ENCODE measurements at regions not wholly inside any gene's neighbourhood (a gene's known extent, or its start where the extent isn't known, plus 50 kb on each side); places are given as distances from the start of the nearest gene placed in this dataset.

DNA sequence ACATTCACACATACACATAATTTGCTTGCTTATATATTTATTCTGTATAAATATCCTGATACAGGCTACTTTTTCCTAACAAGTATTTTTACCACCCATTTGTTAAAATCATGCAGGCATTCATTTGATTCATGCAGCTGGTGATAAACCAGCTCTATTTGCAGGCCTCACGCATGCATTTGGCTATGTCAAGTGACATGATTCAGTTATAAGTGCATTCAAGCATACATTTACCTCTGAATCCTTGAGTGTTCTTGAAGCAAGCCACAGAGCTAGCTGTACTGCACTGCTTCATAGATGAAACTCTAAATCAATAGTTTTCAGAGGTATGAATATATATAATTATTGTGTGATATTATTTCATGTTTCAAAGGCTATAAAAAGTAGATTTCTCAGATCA lies 544.0 kb upstream of the AGA start:
- in situ Hi-C loops (cut with HindIII; ENCODE audit: extremely low pct_ligation_motif_present, low pct_unique_long_range_greater_than_20kb) (no loop called here), intact Hi-C loops (cut with micrococcal nuclease; ENCODE audit: unreplicated experiment) (no loop called here)
- DNase-seq (ENCODE audit: low spot score) (no peak), FAIRE-seq (no peak), ATAC-seq (no peak)
- TF ChIP-seq PHF8 (CRISPR knock-in tag; IDR thresholded peaks at IDR 0.05), result no peak
- TF ChIP-seq RFX1 (IDR thresholded peaks at IDR 0.05), result no peak
- TF ChIP-seq HOXA7 (CRISPR knock-in tag; IDR thresholded peaks at IDR 0.05), result no peak
- TF ChIP-seq, protein P1, sequence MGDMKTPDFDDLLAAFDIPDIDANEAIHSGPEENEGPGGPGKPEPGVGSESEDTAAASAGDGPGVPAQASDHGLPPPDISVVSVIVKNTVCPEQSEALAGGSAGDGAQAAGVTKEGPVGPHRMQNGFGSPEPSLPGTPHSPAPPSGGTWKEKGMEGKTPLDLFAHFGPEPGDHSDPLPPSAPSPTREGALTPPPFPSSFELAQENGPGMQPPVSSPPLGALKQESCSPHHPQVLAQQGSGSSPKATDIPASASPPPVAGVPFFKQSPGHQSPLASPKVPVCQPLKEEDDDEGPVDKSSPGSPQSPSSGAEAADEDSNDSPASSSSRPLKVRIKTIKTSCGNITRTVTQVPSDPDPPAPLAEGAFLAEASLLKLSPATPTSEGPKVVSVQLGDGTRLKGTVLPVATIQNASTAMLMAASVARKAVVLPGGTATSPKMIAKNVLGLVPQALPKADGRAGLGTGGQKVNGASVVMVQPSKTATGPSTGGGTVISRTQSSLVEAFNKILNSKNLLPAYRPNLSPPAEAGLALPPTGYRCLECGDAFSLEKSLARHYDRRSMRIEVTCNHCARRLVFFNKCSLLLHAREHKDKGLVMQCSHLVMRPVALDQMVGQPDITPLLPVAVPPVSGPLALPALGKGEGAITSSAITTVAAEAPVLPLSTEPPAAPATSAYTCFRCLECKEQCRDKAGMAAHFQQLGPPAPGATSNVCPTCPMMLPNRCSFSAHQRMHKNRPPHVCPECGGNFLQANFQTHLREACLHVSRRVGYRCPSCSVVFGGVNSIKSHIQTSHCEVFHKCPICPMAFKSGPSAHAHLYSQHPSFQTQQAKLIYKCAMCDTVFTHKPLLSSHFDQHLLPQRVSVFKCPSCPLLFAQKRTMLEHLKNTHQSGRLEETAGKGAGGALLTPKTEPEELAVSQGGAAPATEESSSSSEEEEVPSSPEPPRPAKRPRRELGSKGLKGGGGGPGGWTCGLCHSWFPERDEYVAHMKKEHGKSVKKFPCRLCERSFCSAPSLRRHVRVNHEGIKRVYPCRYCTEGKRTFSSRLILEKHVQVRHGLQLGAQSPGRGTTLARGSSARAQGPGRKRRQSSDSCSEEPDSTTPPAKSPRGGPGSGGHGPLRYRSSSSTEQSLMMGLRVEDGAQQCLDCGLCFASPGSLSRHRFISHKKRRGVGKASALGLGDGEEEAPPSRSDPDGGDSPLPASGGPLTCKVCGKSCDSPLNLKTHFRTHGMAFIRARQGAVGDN (CRISPR knock-in tag; IDR thresholded peaks at IDR 0.05), result no peak
- TF ChIP-seq, protein P2, sequence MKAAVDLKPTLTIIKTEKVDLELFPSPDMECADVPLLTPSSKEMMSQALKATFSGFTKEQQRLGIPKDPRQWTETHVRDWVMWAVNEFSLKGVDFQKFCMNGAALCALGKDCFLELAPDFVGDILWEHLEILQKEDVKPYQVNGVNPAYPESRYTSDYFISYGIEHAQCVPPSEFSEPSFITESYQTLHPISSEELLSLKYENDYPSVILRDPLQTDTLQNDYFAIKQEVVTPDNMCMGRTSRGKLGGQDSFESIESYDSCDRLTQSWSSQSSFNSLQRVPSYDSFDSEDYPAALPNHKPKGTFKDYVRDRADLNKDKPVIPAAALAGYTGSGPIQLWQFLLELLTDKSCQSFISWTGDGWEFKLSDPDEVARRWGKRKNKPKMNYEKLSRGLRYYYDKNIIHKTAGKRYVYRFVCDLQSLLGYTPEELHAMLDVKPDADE (CRISPR knock-in tag; IDR thresholded peaks at IDR 0.05), result no peak
- no peak for TF ChIP-seq PCBP1 (IDR thresholded peaks at IDR 0.05; ENCODE audit: borderline replicate concordance, low read depth, low read length)
- TF ChIP-seq KLF16 (CRISPR knock-in tag; IDR thresholded peaks at IDR 0.05), result no peak
- no peak for TF ChIP-seq ZNF75D (CRISPR knock-in tag; IDR thresholded peaks at IDR 0.05; ENCODE audit: borderline replicate concordance)
- no peak for TF ChIP-seq TOE1 (CRISPR knock-in tag; IDR thresholded peaks at IDR 0.05)
- no peak for TF ChIP-seq MED1 (CRISPR knock-in tag; IDR thresholded peaks at IDR 0.05)
- TF ChIP-seq NCOA5 (CRISPR knock-in tag; IDR thresholded peaks at IDR 0.05), result no peak
- no peak for TF ChIP-seq ZNF788 (CRISPR knock-in tag; IDR thresholded peaks at IDR 0.05; ENCODE audit: borderline replicate concordance)
- Histone ChIP-seq H3K9me3 (ENCODE audit: low read length) (no peaks in the 10 kb centered on the region), H3K27ac (ENCODE audit: extremely low read length, insufficient read depth, low read length) (no peak overlapping the region), H3K4me1 (ENCODE audit: insufficient read depth, low read length) (no peaks in the 10 kb centered on the region), H3K4me2 (ENCODE audit: low read depth, low read length) (no peak overlapping the region), H3K4me3 (replicated peaks in 1 of 3; ENCODE audit: insufficient read depth in 1 of 3, low read depth in 2 of 3, low read length in 3 of 3) (no peak overlapping the region), H4K20me1 (ENCODE audit: insufficient read depth, low read length) (no peaks in the 10 kb centered on the region), H2AFZ (ENCODE audit: low read length) (no peak overlapping the region), H3K27me3 (ENCODE audit: control insufficient read depth in 1 of 2, insufficient read depth in 2 of 2, low read length in 2 of 2) (no peaks in the 10 kb centered on the region), H3K9ac (ENCODE audit: insufficient read depth, low read depth, low read length) (no peak overlapping the region), H3K36me3 (replicated peaks in 1 of 2; ENCODE audit: control insufficient read depth in 1 of 2, insufficient read depth in 2 of 2, low read length in 2 of 2) (no peaks in the 10 kb centered on the region), H3K79me2 (ENCODE audit: insufficient read depth, low read length) (no peaks in the 10 kb centered on the region)
- no TSS peak for BruUV-seq (replicated peaks)
- 32% methylated on average over 1 of the region's 1 CpG for WGBS (ENCODE audit: low lambda C conversion rate)
- CTCF ChIA-PET (ENCODE audit: low intra/inter-chr PET ratio, low total read pairs), result no interaction called here
- POLR2A ChIA-PET, result no interaction called here

All from HepG2 (cell line).